ENCODE measurements at regions not wholly inside any gene's neighbourhood (a gene's known extent, or its start where the extent isn't known, plus 50 kb on each side); places are given as distances from the start of the nearest gene placed in this dataset.
"Not testable (repeated sequence)": the region's sequence is repeated elsewhere in the genome, so short reads cannot be mapped to it uniquely, and the experiment has no call there.

DNA sequence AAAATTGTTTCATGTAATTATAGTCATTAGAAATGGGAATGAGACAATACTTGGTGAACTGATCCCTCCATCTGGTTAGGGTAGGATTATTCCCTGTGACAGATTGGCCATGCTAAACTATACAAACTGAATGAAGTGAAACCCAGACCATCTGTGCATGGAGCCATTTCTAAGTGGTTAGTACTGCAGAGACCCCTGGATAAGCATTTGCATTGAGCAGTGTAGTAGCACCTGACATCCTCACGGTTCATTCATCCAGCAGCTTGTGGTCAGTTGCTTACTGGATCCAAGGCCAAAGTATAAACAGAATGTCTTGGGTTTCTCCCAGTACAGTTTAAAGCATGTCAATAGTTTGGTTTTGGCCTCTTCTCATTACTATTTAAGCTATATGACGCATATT is 93.8 kb upstream of the ARHGAP42 start:
- Histone ChIP-seq H2AFZ (ENCODE audit: low read length) (no peak overlapping the region), H4K20me1 (ENCODE audit: insufficient read depth, low read length) (no peaks in the 10 kb centered on the region), H3K4me1 (ENCODE audit: insufficient read depth, low read length) (no peaks in the 10 kb centered on the region), H3K9me3 (ENCODE audit: low read depth, low read length) (no peaks in the 10 kb centered on the region), H3K79me2 (ENCODE audit: insufficient read depth, low read length) (no peaks in the 10 kb centered on the region), H3K4me3 (ENCODE audit: insufficient read depth, low read length) (no peak overlapping the region), H3K36me3 (ENCODE audit: insufficient read depth, low read length) (no peaks in the 10 kb centered on the region), H3K27ac (ENCODE audit: low read depth, low read length) (no peak overlapping the region), H3K4me2 (ENCODE audit: insufficient read depth, low read length) (no peak overlapping the region), H3K27me3 (ENCODE audit: insufficient read depth, low read length) (no peaks in the 10 kb centered on the region)
- DNase-seq (ENCODE audit: insufficient read length, low spot score, missing footprints): no peak
- TF ChIP-seq, protein P1, sequence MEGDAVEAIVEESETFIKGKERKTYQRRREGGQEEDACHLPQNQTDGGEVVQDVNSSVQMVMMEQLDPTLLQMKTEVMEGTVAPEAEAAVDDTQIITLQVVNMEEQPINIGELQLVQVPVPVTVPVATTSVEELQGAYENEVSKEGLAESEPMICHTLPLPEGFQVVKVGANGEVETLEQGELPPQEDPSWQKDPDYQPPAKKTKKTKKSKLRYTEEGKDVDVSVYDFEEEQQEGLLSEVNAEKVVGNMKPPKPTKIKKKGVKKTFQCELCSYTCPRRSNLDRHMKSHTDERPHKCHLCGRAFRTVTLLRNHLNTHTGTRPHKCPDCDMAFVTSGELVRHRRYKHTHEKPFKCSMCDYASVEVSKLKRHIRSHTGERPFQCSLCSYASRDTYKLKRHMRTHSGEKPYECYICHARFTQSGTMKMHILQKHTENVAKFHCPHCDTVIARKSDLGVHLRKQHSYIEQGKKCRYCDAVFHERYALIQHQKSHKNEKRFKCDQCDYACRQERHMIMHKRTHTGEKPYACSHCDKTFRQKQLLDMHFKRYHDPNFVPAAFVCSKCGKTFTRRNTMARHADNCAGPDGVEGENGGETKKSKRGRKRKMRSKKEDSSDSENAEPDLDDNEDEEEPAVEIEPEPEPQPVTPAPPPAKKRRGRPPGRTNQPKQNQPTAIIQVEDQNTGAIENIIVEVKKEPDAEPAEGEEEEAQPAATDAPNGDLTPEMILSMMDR (IDR thresholded peaks at IDR 0.05; ENCODE audit: extremely low read depth, low read depth, low read length): no peak

DNA sequence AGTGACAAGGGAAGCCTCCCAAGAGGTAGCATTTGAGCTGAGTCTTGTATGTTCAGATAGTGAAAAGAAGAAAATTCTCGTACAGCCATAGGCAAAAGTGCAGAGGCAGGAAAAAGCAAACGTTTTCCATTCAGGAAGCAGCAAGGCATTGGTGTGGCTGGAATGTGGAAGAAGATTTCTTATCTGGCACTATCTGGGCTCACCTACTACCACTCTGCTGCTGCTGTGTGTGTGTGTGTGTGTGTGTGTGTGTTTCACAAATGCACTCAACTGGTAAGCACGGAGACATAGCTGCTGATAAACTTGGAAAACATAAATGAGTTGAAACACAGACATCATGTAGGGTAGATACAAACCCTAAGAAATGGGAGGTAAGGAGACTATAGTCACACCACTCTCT is 92.8 kb upstream of the ARHGAP42 start:
- no peaks in the 10 kb centered on the region for H3K27me3 ChIP-seq (ENCODE audit: insufficient read depth, low read length)
- no peak overlapping the region for H3K4me3 ChIP-seq (ENCODE audit: insufficient read depth, low read length)
- H2AFZ ChIP-seq (ENCODE audit: low read length): no peak overlapping the region
- no peaks in the 10 kb centered on the region for H3K9me3 ChIP-seq (ENCODE audit: low read depth, low read length)
- DNase-seq (ENCODE audit: insufficient read length, low spot score, missing footprints): no peak
- H3K36me3 ChIP-seq (ENCODE audit: insufficient read depth, low read length): no peaks in the 10 kb centered on the region
- no peaks in the 10 kb centered on the region for H3K79me2 ChIP-seq (ENCODE audit: insufficient read depth, low read length)
- TF ChIP-seq, protein P1 (IDR thresholded peaks at IDR 0.05; ENCODE audit: extremely low read depth, low read depth, low read length): no peak
- H3K4me2 ChIP-seq (ENCODE audit: insufficient read depth, low read length): no peak overlapping the region
- H3K27ac ChIP-seq (ENCODE audit: low read depth, low read length): no peak overlapping the region
- H3K4me1 ChIP-seq (ENCODE audit: insufficient read depth, low read length): no peaks in the 10 kb centered on the region
- no peaks in the 10 kb centered on the region for H4K20me1 ChIP-seq (ENCODE audit: insufficient read depth, low read length)

DNA sequence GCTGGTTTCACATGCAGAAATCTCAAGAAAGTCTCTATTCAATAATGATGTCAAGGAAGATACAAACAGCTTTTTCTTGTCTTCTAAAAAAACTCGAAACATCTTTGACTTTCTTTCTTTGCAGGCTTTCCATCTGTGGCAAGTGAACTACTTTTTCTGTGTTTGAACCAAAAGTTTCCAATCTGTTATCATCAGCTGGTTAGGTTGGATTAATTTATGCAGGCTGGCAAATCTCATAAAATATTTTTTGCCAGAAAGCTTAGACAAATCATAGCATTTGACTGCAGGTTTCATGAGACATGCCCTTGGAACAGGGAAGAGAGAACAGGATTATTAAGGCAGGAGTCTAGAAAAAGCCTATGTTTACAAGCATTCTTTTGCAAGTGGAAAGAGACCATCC is 86.1 kb upstream of the ARHGAP42 start:
- H3K79me2 ChIP-seq (ENCODE audit: insufficient read depth, low read length): no peaks in the 10 kb centered on the region
- H3K27ac ChIP-seq (ENCODE audit: low read depth, low read length): no peak overlapping the region
- peaks cover 5% of the 10 kb centered on the region for H3K27me3 ChIP-seq (ENCODE audit: insufficient read depth, low read length)
- H3K4me2 ChIP-seq (ENCODE audit: insufficient read depth, low read length): no peak overlapping the region
- TF ChIP-seq, protein P1 (IDR thresholded peaks at IDR 0.05; ENCODE audit: extremely low read depth, low read depth, low read length): no peak
- H3K9me3 ChIP-seq (ENCODE audit: low read depth, low read length): no peaks in the 10 kb centered on the region
- no peaks in the 10 kb centered on the region for H4K20me1 ChIP-seq (ENCODE audit: insufficient read depth, low read length)
- no peaks in the 10 kb centered on the region for H3K36me3 ChIP-seq (ENCODE audit: insufficient read depth, low read length)
- H3K4me3 ChIP-seq (ENCODE audit: insufficient read depth, low read length): no peak overlapping the region
- H2AFZ ChIP-seq (ENCODE audit: low read length): no peak overlapping the region
- DNase-seq (ENCODE audit: insufficient read length, low spot score, missing footprints): no peak
- H3K4me1 ChIP-seq (ENCODE audit: insufficient read depth, low read length): no peaks in the 10 kb centered on the region

DNA sequence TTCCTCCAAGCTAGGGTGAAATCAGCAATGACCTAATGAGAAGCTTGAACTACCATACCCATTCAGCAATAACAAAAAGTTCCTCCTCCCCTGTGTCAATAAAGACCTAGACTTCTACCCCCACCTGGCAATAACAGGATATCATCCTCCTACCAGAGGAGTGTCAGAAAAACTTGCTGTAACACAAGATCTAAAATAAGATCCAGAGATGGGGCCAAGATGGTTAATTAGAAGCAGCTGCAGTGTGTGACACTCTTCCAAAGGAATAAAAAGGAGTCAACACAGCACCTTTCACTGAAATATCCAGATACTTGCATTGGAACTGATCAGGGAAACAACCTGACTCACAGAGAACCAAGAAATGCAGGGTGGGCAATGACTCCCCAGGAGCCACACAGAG is 84.4 kb upstream of the ARHGAP42 start:
- DNase-seq (ENCODE audit: insufficient read length, low spot score, missing footprints): no peak

DNA sequence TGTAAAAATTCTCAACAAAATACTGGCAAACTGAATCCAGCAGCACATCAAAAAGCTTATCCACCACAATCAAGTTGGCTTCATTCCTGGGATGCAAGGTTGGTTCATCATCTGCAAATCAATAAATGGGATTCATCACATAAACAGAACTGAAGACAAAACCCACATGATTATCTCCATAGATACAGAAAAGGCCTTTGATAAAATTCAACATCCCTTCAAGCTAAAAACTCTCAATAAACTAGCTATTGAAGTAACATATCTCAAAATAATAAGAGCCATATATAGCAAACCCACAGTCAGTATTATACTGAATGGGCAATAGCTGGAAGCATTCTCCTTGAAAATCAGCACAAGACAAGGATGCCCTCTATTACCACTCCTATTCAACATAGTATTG is 79.3 kb upstream of the ARHGAP42 start:
- not testable (repeated sequence) for DNase-seq (ENCODE audit: insufficient read length, low spot score, missing footprints); H4K20me1 ChIP-seq (ENCODE audit: insufficient read depth, low read length); H3K27ac ChIP-seq (ENCODE audit: low read depth, low read length); H3K4me1 ChIP-seq (ENCODE audit: insufficient read depth, low read length); H3K4me3 ChIP-seq (ENCODE audit: insufficient read depth, low read length); H3K79me2 ChIP-seq (ENCODE audit: insufficient read depth, low read length); H3K4me2 ChIP-seq (ENCODE audit: insufficient read depth, low read length); H2AFZ ChIP-seq (ENCODE audit: low read length); H3K27me3 ChIP-seq (ENCODE audit: insufficient read depth, low read length); H3K36me3 ChIP-seq (ENCODE audit: insufficient read depth, low read length); H3K9me3 ChIP-seq (ENCODE audit: low read depth, low read length)

More for the DNA sequence above, 84.4 kb upstream of the ARHGAP42 start:
- H2AFZ ChIP-seq (ENCODE audit: low read length): no peak overlapping the region
- no peak overlapping the region for H3K4me3 ChIP-seq (ENCODE audit: insufficient read depth, low read length)
- no peaks in the 10 kb centered on the region for H3K9me3 ChIP-seq (ENCODE audit: low read depth, low read length)
- H3K36me3 ChIP-seq (ENCODE audit: insufficient read depth, low read length): no peaks in the 10 kb centered on the region
- H4K20me1 ChIP-seq (ENCODE audit: insufficient read depth, low read length): no peaks in the 10 kb centered on the region
- no peaks in the 10 kb centered on the region for H3K79me2 ChIP-seq (ENCODE audit: insufficient read depth, low read length)
- no peaks in the 10 kb centered on the region for H3K4me1 ChIP-seq (ENCODE audit: insufficient read depth, low read length)
- no peak overlapping the region for H3K4me2 ChIP-seq (ENCODE audit: insufficient read depth, low read length)
- peaks cover 5% of the 10 kb centered on the region for H3K27me3 ChIP-seq (ENCODE audit: insufficient read depth, low read length)
- no peak overlapping the region for H3K27ac ChIP-seq (ENCODE audit: low read depth, low read length)
- TF ChIP-seq, protein P1 (IDR thresholded peaks at IDR 0.05; ENCODE audit: extremely low read depth, low read depth, low read length): no peak
